GM23338 (cell line): ENCODE measurements at regions not wholly inside any gene's neighbourhood (a gene's known extent, or its start where the extent isn't known, plus 50 kb on each side); places are given as distances from the start of the nearest gene placed in this dataset.

ENCODE experiments used
- CTCF ChIP-seq, 2 experiments: fragments of 200-600 bp in 1 of 2; sonication (generic) in 1 of 2; conservative IDR thresholded peaks; 2 replicates each; pipeline versions ENCODE4 v1.5.1 to v1.6.1; 2016 to 2017; ENCODE audit warnings: antibody characterized with exemption in 2 of 2, low read depth in 2 of 2, mild to moderate bottlenecking in 2 of 2, moderate library complexity in 1 of 2
- POLR2AphosphoS5 ChIP-seq: IDR thresholded peaks from 2 replicates; pipeline ENCODE4 v1.6.1; 2016; ENCODE audit warnings: antibody characterized with exemption, low read depth

GRCh38 chr17:16872351-16873173, 99.4 kb downstream of the TNFRSF13B start:
- no peak for TF ChIP-seq POLR2AphosphoS5
- no peak for TF ChIP-seq CTCF (conservative IDR thresholded peaks at IDR 0.05; ENCODE audit: low read depth in 2 of 2)
